HepG2 (cell line): ENCODE measurements at regions not wholly inside any gene's neighbourhood (a gene's known extent, or its start where the extent isn't known, plus 50 kb on each side); places are given as distances from the start of the nearest gene placed in this dataset.

Experiments used
- ATAC-seq: fragments of 200-7000 bp; cut with Tn5 transposase; 3 replicates; pipeline ENCODE4 v1.9.1; 2020; ENCODE audit warnings: mild to moderate bottlenecking, moderate library complexity
- BruUV-seq: library from RNA; stranded (reverse); fragments of 400-500 nt; replicated peaks from 2 replicates; lab custom pipeline; 2021; lab: Mats Ljungman, UMichigan
- CTCF ChIA-PET: fragments of 300-600 bp; formaldehyde crosslinking; extraction: SDS; loops from one replicate; lab custom pipeline; 2021; ENCODE audit warnings: low total read pairs, inconsistent platforms, low intra/inter-chr PET ratio; lab: Yijun Ruan, JAX
- POLR2A ChIA-PET: fragments of 350-600 bp; sonication (Branson Sonifier 250); formaldehyde crosslinking; loops from one replicate; lab custom pipeline; 2020; ENCODE audit warnings: antibody characterized with exemption, inconsistent platforms; lab: Yijun Ruan, JAX
- DNase-seq: peaks from one replicate; pipeline ENCODE4 v3.0.0-alpha.2; 2015; ENCODE audit warnings: low spot score
- FAIRE-seq: peaks from 3 replicates; lab custom pipeline; 2011; peaks lifted over from hg19 to GRCh38; lab: Jason Lieb, UNC
- H2AFZ ChIP-seq: one replicate; pipeline ENCODE4 v1.6.1; 2011; ENCODE audit warnings: low read length, inconsistent platforms
- H3K27ac ChIP-seq: fragments of 300-600 bp; 3 replicates; pipeline ENCODE4 v1.8.0; 2011; ENCODE audit warnings: mixed run types, mild to moderate bottlenecking, mixed read lengths, low read length, inconsistent platforms; ENCODE audit not compliant: insufficient read depth; ENCODE audit errors: extremely low read length
- H3K27me3 ChIP-seq, 2 experiments: fragments of 200-600 bp in 1 of 2; 2 replicates in 1 of 2; 3 replicates in 1 of 2; pipeline versions ENCODE4 v1.6.0 to v1.8.0; 2011; ENCODE audit warnings: low read length in 2 of 2, mild to moderate bottlenecking in 2 of 2, moderate library complexity in 2 of 2, inconsistent platforms in 1 of 2; ENCODE audit not compliant: insufficient read depth in 2 of 2, control insufficient read depth in 1 of 2
- H3K36me3 ChIP-seq, 2 experiments: fragments of 200-600 bp in 1 of 2; replicated peaks in 1 of 2; 2 replicates in 1 of 2; 3 replicates in 1 of 2; pipeline versions ENCODE4 v1.5.1 to v1.8.0; 2011; ENCODE audit warnings: low read length in 2 of 2, inconsistent platforms in 1 of 2; ENCODE audit not compliant: insufficient read depth in 2 of 2, control insufficient read depth in 1 of 2
- H3K4me1 ChIP-seq: 2 replicates; pipeline ENCODE4 v1.5.1; 2012; ENCODE audit warnings: low read length, inconsistent platforms; ENCODE audit not compliant: insufficient read depth
- H3K4me2 ChIP-seq: 2 replicates; pipeline ENCODE4 v1.6.0; 2011; ENCODE audit warnings: low read depth, low read length, inconsistent platforms
- H3K4me3 ChIP-seq, 3 experiments: fragments of 200-600 bp in 1 of 3; sonication (generic), shearing (Covaris generic) in 1 of 3; replicated peaks in 1 of 3; 2 replicates each; pipeline ENCODE4 v1.5.1; 2011 to 2016; ENCODE audit warnings: low read length in 3 of 3, inconsistent platforms in 2 of 3, low read depth in 2 of 3, mild to moderate bottlenecking in 2 of 3, control low read depth in 1 of 3, mixed read lengths in 1 of 3; ENCODE audit not compliant: insufficient read depth in 1 of 3
- H3K79me2 ChIP-seq: one replicate; pipeline ENCODE4 v1.6.1; 2011; ENCODE audit warnings: low read length, inconsistent platforms; ENCODE audit not compliant: insufficient read depth
- H3K9ac ChIP-seq: 2 replicates; pipeline ENCODE4 v1.6.0; 2011; ENCODE audit warnings: mild to moderate bottlenecking, low read depth, low read length, inconsistent platforms; ENCODE audit not compliant: insufficient read depth
- H3K9me3 ChIP-seq: 2 replicates; pipeline ENCODE4 v1.5.1; 2012; ENCODE audit warnings: mild to moderate bottlenecking, low read length
- H4K20me1 ChIP-seq: 2 replicates; pipeline ENCODE4 v1.6.0; 2011; ENCODE audit warnings: inconsistent platforms, mild to moderate bottlenecking, low read length, moderate library complexity; ENCODE audit not compliant: insufficient read depth
- CENPX ChIP-seq: sonication (generic); formaldehyde crosslinking; IDR thresholded peaks from 2 replicates; pipeline ENCODE4 v1.9.0; 2021; ENCODE audit warnings: mild to moderate bottlenecking, missing genetic modification reagents, moderate library complexity
- HNRNPLL ChIP-seq: fragments of 200-400 bp; formaldehyde crosslinking; IDR thresholded peaks from 2 replicates; pipeline ENCODE4 v1.6.1; 2017; ENCODE audit warnings: mild to moderate bottlenecking, low read depth, low read length; ENCODE audit not compliant: poor library complexity, severe bottlenecking
- IRX3 ChIP-seq: sonication (generic); formaldehyde crosslinking; IDR thresholded peaks from 2 replicates; pipeline ENCODE4 v1.8.1; 2023; ENCODE audit warnings: mild to moderate bottlenecking, low read depth, missing genetic modification reagents, borderline replicate concordance
- PHF21A ChIP-seq: sonication (generic); formaldehyde crosslinking; IDR thresholded peaks from 2 replicates; pipeline ENCODE4 v1.5.0; 2020; ENCODE audit warnings: mild to moderate bottlenecking, missing genetic modification reagents
- ZNF460 ChIP-seq: sonication (generic); formaldehyde crosslinking; IDR thresholded peaks from 2 replicates; pipeline ENCODE4 v1.5.1; 2020; ENCODE audit warnings: missing genetic modification reagents, mild to moderate bottlenecking, borderline replicate concordance
- ZNF496 ChIP-seq: sonication (generic); formaldehyde crosslinking; IDR thresholded peaks from 2 replicates; pipeline ENCODE4 v1.8.1; 2023; ENCODE audit warnings: mild to moderate bottlenecking, moderate library complexity, missing genetic modification reagents; ENCODE audit not compliant: insufficient replicate concordance
- ZNF704 ChIP-seq: sonication (generic); formaldehyde crosslinking; IDR thresholded peaks from 2 replicates; pipeline ENCODE4 v1.8.1; 2023; ENCODE audit warnings: mild to moderate bottlenecking, inconsistent platforms, moderate library complexity, missing genetic modification reagents, borderline replicate concordance
- WGBS: methylation state at CpG from one replicate; pipeline ENCODE4 v1.1.6; 2017; ENCODE audit warnings: low lambda C conversion rate; 5-methylcytosine and 5-hydroxymethylcytosine counted together
- in situ Hi-C: cut with HindIII; loops from 2 replicates; pipeline ENCODE4 v1.10.0; 2017; ENCODE audit warnings: low pct_unique_long_range_greater_than_20kb; ENCODE audit not compliant: extremely low pct_ligation_motif_present
- intact Hi-C: fragments of 100-400 bp; cut with micrococcal nuclease; formaldehyde crosslinking; loops from one replicate; pipeline ENCODE4 v1.10.0; 2022; ENCODE audit not compliant: unreplicated experiment
- TF ChIP-seq, protein P1 (sequence below): sonication (generic); formaldehyde crosslinking; IDR thresholded peaks from 2 replicates; pipeline ENCODE4 v1.4.0; 2020; ENCODE audit warnings: missing genetic modification reagents, low read depth, mild to moderate bottlenecking, borderline replicate concordance
- TF ChIP-seq, protein P2 (sequence below): sonication (generic); formaldehyde crosslinking; IDR thresholded peaks from 2 replicates; pipeline ENCODE4 v1.4.0; 2020; ENCODE audit warnings: missing genetic modification reagents

GRCh38 chr2:237167934-237168333 lies 82.2 kb downstream of the COPS8 start:
- DNase-seq: no peak
- Histone ChIP-seq H3K4me2 (no peak overlapping the region), H3K9me3 (peaks cover 4% of the 10 kb centered on the region; the same call in 1 of the 2 replicates), H3K36me3 (no peaks in the 10 kb centered on the region), H3K4me3 (no peak overlapping the region), H3K27me3 (peaks cover 0 to 6% of the 10 kb centered on the region in 2 experiments; a peak in 1 of 5 replicates), H3K4me1 (no peaks in the 10 kb centered on the region), H3K79me2 (no peaks in the 10 kb centered on the region), H4K20me1 (no peaks in the 10 kb centered on the region)
- POLR2A ChIA-PET: no interaction called here
- no peak for FAIRE-seq
- in situ Hi-C loops: no loop called here
- BruUV-seq: no TSS peak
- WGBS: 23% methylated on average over 5 of the region's 5 CpGs
- intact Hi-C loops: no loop called here
- ATAC-seq: no peak
- TF ChIP-seq ZNF460 (CRISPR knock-in tag) (no peak), CENPX (CRISPR knock-in tag) (no peak), IRX3 (no peak), ZNF496 (CRISPR knock-in tag) (no peak), PHF21A (CRISPR knock-in tag) (no peak), HNRNPLL (no peak), ZNF704 (CRISPR knock-in tag) (no peak)
- TF ChIP-seq, protein P1, sequence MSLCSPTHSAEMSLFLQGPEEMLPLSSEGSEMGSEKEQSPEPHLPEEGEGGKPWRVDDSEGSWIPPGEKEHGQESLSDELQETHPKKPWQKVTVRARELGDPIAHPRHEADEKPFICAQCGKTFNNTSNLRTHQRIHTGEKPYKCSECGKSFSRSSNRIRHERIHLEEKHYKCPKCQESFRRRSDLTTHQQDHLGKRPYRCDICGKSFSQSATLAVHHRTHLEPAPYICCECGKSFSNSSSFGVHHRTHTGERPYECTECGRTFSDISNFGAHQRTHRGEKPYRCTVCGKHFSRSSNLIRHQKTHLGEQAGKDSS (CRISPR knock-in tag): no peak
- TF ChIP-seq, protein P2, sequence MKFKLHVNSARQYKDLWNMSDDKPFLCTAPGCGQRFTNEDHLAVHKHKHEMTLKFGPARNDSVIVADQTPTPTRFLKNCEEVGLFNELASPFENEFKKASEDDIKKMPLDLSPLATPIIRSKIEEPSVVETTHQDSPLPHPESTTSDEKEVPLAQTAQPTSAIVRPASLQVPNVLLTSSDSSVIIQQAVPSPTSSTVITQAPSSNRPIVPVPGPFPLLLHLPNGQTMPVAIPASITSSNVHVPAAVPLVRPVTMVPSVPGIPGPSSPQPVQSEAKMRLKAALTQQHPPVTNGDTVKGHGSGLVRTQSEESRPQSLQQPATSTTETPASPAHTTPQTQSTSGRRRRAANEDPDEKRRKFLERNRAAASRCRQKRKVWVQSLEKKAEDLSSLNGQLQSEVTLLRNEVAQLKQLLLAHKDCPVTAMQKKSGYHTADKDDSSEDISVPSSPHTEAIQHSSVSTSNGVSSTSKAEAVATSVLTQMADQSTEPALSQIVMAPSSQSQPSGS: no peak
- TF ChIP-seq, all 625 proteins: peak for 0
- no peak overlapping the region for H3K9ac ChIP-seq
- H2AFZ ChIP-seq: no peak overlapping the region
- CTCF ChIA-PET: no interaction called here
- no peak overlapping the region for H3K27ac ChIP-seq
